ENCODE measurements at regions not wholly inside any gene's neighbourhood (a gene's known extent, or its start where the extent isn't known, plus 50 kb on each side); places are given as distances from the start of the nearest gene placed in this dataset.
A peak's percentile ranks its signal among the peaks of the same experiment; 100 is the strongest.

GRCh38 chr2:41936771-41937463, 110.9 kb upstream of the PKDCC start:
- TF ChIP-seq, protein P1, sequence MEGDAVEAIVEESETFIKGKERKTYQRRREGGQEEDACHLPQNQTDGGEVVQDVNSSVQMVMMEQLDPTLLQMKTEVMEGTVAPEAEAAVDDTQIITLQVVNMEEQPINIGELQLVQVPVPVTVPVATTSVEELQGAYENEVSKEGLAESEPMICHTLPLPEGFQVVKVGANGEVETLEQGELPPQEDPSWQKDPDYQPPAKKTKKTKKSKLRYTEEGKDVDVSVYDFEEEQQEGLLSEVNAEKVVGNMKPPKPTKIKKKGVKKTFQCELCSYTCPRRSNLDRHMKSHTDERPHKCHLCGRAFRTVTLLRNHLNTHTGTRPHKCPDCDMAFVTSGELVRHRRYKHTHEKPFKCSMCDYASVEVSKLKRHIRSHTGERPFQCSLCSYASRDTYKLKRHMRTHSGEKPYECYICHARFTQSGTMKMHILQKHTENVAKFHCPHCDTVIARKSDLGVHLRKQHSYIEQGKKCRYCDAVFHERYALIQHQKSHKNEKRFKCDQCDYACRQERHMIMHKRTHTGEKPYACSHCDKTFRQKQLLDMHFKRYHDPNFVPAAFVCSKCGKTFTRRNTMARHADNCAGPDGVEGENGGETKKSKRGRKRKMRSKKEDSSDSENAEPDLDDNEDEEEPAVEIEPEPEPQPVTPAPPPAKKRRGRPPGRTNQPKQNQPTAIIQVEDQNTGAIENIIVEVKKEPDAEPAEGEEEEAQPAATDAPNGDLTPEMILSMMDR (conservative IDR thresholded peaks at IDR 0.05; ENCODE audit: low read depth, low read length) = no peak
- DNase-seq (ENCODE audit: low read depth) = no peak
- no peak overlapping the region for H3K4me3 ChIP-seq (ENCODE audit: low read depth, low read length)

DNA sequence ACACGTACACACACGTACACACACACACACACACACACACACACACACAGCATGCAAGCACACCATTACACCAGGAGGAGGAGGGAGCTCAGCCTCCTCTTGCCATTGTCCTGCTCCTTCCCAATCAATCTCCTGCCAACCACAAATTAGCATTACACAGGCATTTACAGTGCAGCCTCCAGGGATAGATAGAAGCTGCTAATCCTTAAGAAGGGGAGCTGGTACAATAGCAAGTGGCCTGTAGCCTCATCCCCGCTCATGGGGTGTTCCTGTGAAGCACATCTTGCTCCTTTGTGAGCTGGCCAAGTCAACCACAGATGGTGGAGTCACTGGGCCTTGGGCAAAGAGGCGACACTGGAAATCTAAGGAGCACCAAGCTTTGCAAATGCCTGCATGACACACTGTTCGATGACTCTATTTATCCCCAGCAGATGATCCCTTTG, 110.3 kb upstream of the PKDCC start:
- TF ChIP-seq, protein P1 (conservative IDR thresholded peaks at IDR 0.05; ENCODE audit: low read depth, low read length) = peak; percentile 5
- no peak for DNase-seq (ENCODE audit: low read depth)
- no peak overlapping the region for H3K4me3 ChIP-seq (ENCODE audit: low read depth, low read length)

DNA sequence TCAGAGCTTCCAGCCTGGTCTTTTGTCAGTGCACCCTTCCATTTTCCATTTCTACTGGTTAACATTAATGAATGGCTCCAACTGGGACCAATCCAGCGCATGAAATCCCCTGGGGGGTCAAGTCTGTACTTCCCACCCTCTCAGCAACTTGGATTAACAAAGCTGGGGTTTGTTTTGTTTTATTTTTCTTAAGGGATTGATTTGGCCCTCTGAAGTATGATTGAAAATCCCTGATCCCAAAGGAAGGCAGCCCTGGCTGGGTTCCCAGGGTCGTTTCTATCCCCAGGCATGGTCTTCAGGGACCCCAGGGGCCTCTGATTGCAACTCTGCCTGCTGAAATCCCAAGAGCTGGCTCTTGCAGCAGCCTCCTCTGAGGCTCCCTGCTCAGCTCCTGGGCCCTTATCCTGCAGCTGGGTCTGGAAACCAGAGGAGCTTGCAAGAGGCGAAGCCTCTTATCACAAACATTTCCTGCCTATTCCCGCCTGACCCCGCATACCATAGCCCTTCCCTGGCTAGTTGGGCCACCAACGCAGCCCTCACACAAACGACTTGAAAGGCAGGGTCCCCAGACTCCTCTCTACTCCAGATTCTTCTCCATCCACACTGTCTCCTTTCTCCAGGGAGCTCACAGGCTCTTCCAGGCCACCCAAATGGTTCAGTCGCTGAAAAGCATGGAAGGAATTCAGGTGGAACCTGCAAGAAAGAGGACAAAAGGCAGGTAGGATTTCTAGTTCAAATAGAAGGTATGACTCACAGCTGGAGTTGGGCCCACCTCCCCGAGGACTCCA, 109.7 kb upstream of the PKDCC start:
- TF ChIP-seq, protein P1 (conservative IDR thresholded peaks at IDR 0.05; ENCODE audit: low read depth, low read length) = no peak
- H3K4me3 ChIP-seq (ENCODE audit: low read depth, low read length) = no peak overlapping the region
- DNase-seq (ENCODE audit: low read depth) = no peak

DNA sequence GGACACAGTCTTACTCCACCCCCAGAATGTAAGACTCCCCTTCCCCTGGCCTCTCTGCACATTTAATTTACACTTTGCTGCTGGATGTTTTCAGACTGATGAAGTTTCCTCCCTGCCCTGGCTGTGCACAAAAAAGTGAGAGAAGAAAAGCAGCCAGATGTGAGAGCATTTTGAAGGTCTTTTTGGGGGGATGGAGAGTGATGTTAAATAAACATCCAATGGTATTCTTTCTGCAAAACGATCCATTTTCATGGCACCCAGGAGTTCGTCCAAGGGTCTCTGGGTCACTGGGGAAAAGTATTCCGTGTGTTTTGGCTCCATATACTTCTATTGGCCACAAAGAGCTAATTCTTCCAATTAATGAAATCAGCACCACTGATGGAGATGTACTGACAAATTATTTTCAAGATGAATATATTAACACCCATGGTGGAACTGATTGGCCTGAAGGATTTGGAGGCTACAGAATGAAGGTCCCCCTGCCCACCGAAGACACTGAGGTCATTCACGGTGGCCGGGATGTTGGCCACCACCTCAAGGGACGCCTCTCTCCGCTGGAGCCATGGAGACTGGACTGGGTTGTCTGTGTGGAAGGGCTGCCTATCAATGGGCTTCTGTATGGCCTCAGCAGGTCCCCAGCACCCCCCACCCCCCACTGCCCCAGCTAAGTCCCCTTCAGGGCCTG, 107.6 kb upstream of the PKDCC start:
- TF ChIP-seq, protein P1 (conservative IDR thresholded peaks at IDR 0.05; ENCODE audit: low read depth, low read length) = no peak
- DNase-seq (ENCODE audit: low read depth) = no peak
- no peak overlapping the region for H3K4me3 ChIP-seq (ENCODE audit: low read depth, low read length)

DNA sequence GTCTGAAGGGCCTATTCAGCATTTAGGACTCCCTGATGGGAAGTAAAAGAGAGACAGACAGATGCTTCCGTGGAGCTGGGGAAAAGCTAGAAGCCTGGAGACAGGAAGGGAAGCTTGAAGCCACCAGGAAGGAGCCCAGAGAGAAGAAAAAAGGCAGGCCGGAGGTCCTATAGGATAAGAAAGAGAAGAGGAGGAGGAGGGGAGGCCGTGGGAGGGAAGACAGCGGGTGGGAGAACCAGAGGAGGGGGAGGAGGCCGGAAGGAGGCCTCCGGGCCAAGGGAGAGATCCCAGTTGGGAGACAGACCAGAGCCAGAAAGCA, 107.1 kb upstream of the PKDCC start:
- TF ChIP-seq, protein P1 (conservative IDR thresholded peaks at IDR 0.05; ENCODE audit: low read depth, low read length) = no peak
- H3K4me3 ChIP-seq (ENCODE audit: low read depth, low read length) = no peak overlapping the region

DNA sequence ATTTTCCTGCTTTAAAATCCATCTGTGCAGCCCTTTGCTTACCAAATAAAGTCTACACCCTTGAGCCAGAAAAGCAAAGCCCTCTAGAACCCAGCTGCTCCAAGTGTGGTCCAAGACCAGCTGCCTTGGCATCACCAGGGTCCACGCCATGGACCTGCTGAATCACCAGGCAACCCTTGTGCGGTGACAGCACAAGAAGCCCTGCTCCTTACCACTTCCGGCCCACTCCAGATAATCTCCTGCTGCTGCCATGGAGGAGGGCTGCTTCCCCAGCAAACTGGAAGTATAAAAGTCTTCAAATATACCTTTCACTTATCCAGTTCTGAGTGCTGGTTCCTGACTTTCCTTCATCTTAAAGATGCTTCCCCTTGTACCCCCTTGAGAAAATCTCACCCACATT, 106.0 kb upstream of the PKDCC start:
- H3K4me3 ChIP-seq (ENCODE audit: low read depth, low read length) = no peak overlapping the region
- TF ChIP-seq, protein P1 (conservative IDR thresholded peaks at IDR 0.05; ENCODE audit: low read depth, low read length) = no peak
- peak; percentile 55 for DNase-seq (ENCODE audit: low read depth)

More for the DNA sequence above, 107.1 kb upstream of the PKDCC start:
- DNase-seq (ENCODE audit: low read depth) = peak; percentile 64
